ENCODE measurements at regions not wholly inside any gene's neighbourhood (a gene's known extent, or its start where the extent isn't known, plus 50 kb on each side); places are given as distances from the start of the nearest gene placed in this dataset.

GRCh38 chr2:236977063-236977851 lies 108.4 kb upstream of the COPS8 start:
- DNase-seq (ENCODE audit: low spot score) (peak; percentile 14), ATAC-seq (no peak)

- ATAC-seq: no peak
- peak; percentile 26 for DNase-seq (ENCODE audit: low spot score)
Observed at GRCh38 chr2:236977852-236978398, 107.8 kb upstream of the COPS8 start.

GRCh38 chr2:236979664-236980063 lies 106.0 kb upstream of the COPS8 start:
- ATAC-seq: no peak
- no peak for DNase-seq (ENCODE audit: low spot score)

- peak; percentile 10 for DNase-seq (ENCODE audit: low spot score)
- ATAC-seq: no peak
Observed at GRCh38 chr2:236980961-236981360, 104.7 kb upstream of the COPS8 start.

GRCh38 chr2:236981701-236982485 lies 103.8 kb upstream of the COPS8 start:
- no peak for ATAC-seq
- no peak for DNase-seq (ENCODE audit: low spot score)

- ATAC-seq (no peak), DNase-seq (ENCODE audit: low spot score) (no peak)
Observed at GRCh38 chr2:236982693-236983455, 102.8 kb upstream of the COPS8 start.

GRCh38 chr2:236984046-236984445 lies 101.6 kb upstream of the COPS8 start:
- ATAC-seq (no peak), DNase-seq (ENCODE audit: low spot score) (no peak)

GRCh38 chr2:236985761-236986339 lies 99.8 kb upstream of the COPS8 start:
- ATAC-seq: no peak

GRCh38 chr2:236986524-236987330 lies 99.0 kb upstream of the COPS8 start:
- DNase-seq (ENCODE audit: low spot score) (no peak), ATAC-seq (no peak)

More at GRCh38 chr2:236985761-236986339, 99.8 kb upstream of the COPS8 start:
- DNase-seq (ENCODE audit: low spot score): no peak

GRCh38 chr2:236988216-236988615 lies 97.5 kb upstream of the COPS8 start:
- ATAC-seq: no peak

GRCh38 chr2:236988690-236989624 lies 96.7 kb upstream of the COPS8 start:
- DNase-seq (ENCODE audit: low spot score) (peak; percentile 76), ATAC-seq (peak; percentile 96)

More at GRCh38 chr2:236988216-236988615, 97.5 kb upstream of the COPS8 start:
- DNase-seq (ENCODE audit: low spot score): no peak

- no peak for ATAC-seq
- DNase-seq (ENCODE audit: low spot score): no peak
Observed at GRCh38 chr2:236990552-236990951, 95.1 kb upstream of the COPS8 start.

- DNase-seq (ENCODE audit: low spot score): no peak
- ATAC-seq: no peak
Observed at GRCh38 chr2:236991874-236992273, 93.8 kb upstream of the COPS8 start.

- ATAC-seq (no peak), DNase-seq (ENCODE audit: low spot score) (no peak)
Observed at GRCh38 chr2:236993286-236993685, 92.4 kb upstream of the COPS8 start.

- DNase-seq (ENCODE audit: low spot score) (no peak), ATAC-seq (no peak)
Observed at GRCh38 chr2:236994361-236994760, 91.3 kb upstream of the COPS8 start.

GRCh38 chr2:236997069-236997715 lies 88.5 kb upstream of the COPS8 start:
- no peak for DNase-seq (ENCODE audit: low spot score)
- peak; percentile 62 for ATAC-seq

GRCh38 chr2:236998236-236998635 lies 87.5 kb upstream of the COPS8 start:
- DNase-seq (ENCODE audit: low spot score): no peak
- ATAC-seq: no peak

- DNase-seq (ENCODE audit: low spot score) (no peak), ATAC-seq (no peak)
Observed at GRCh38 chr2:236998758-236999157, 86.9 kb upstream of the COPS8 start.

All from left lobe of liver (tissue), 2 donors.